ENCODE measurements at regions not wholly inside any gene's neighbourhood (a gene's known extent, or its start where the extent isn't known, plus 50 kb on each side); places are given as distances from the start of the nearest gene placed in this dataset.

DNA sequence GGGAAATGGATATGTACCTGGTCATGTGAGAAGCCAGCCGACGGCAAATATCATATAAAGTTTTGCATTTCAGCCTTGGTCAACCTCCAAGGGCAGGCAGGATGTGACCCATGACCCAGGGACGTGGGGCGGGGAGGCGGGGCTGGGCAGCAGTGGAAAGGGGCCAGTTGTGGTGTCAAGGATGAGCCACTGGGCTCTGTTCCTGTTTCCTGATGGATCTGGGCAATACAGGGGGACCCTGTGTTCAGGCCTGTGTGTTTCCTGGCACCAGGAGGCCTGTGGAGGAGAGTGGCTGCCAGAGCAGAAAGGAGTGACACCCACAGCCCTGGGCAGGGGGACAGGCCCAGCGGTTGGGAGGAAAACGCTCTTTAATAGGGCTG, 106.9 kb downstream of the GATA6 start:
- TF ChIP-seq, protein P1, sequence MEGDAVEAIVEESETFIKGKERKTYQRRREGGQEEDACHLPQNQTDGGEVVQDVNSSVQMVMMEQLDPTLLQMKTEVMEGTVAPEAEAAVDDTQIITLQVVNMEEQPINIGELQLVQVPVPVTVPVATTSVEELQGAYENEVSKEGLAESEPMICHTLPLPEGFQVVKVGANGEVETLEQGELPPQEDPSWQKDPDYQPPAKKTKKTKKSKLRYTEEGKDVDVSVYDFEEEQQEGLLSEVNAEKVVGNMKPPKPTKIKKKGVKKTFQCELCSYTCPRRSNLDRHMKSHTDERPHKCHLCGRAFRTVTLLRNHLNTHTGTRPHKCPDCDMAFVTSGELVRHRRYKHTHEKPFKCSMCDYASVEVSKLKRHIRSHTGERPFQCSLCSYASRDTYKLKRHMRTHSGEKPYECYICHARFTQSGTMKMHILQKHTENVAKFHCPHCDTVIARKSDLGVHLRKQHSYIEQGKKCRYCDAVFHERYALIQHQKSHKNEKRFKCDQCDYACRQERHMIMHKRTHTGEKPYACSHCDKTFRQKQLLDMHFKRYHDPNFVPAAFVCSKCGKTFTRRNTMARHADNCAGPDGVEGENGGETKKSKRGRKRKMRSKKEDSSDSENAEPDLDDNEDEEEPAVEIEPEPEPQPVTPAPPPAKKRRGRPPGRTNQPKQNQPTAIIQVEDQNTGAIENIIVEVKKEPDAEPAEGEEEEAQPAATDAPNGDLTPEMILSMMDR (IDR thresholded peaks at IDR 0.05) = no peak
- TF ChIP-seq POLR2A (IDR thresholded peaks at IDR 0.05) = no peak

Data from heart left ventricle (tissue), 13 donors.